ENCODE measurements at regions not wholly inside any gene's neighbourhood (a gene's known extent, or its start where the extent isn't known, plus 50 kb on each side); places are given as distances from the start of the nearest gene placed in this dataset.

DNA sequence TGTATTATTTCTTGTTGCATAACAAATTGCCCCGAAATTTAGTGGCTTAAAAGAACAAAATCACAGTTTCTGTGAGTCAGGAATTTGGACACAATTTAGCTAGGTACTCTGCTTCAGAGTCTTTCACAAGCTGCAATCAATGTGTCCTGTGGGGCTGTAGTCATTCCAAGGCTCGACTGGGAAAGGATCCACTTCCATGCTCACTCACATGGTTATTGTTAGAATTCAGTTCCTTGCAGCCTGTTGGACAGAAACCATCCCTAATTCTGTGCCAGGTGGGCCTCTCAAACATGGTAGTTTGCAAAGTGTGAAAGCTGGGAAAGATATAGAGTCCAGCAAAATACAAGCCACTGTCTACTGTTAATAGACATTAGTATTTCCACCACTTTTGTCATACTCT lies 59.7 kb upstream of the ARID2 start:
- TF ChIP-seq, protein P1, sequence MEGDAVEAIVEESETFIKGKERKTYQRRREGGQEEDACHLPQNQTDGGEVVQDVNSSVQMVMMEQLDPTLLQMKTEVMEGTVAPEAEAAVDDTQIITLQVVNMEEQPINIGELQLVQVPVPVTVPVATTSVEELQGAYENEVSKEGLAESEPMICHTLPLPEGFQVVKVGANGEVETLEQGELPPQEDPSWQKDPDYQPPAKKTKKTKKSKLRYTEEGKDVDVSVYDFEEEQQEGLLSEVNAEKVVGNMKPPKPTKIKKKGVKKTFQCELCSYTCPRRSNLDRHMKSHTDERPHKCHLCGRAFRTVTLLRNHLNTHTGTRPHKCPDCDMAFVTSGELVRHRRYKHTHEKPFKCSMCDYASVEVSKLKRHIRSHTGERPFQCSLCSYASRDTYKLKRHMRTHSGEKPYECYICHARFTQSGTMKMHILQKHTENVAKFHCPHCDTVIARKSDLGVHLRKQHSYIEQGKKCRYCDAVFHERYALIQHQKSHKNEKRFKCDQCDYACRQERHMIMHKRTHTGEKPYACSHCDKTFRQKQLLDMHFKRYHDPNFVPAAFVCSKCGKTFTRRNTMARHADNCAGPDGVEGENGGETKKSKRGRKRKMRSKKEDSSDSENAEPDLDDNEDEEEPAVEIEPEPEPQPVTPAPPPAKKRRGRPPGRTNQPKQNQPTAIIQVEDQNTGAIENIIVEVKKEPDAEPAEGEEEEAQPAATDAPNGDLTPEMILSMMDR (IDR thresholded peaks at IDR 0.05), result no peak
- TF ChIP-seq POLR2A (IDR thresholded peaks at IDR 0.05), result no peak
